ENCODE measurements at regions not wholly inside any gene's neighbourhood (a gene's known extent, or its start where the extent isn't known, plus 50 kb on each side); places are given as distances from the start of the nearest gene placed in this dataset.

DNA sequence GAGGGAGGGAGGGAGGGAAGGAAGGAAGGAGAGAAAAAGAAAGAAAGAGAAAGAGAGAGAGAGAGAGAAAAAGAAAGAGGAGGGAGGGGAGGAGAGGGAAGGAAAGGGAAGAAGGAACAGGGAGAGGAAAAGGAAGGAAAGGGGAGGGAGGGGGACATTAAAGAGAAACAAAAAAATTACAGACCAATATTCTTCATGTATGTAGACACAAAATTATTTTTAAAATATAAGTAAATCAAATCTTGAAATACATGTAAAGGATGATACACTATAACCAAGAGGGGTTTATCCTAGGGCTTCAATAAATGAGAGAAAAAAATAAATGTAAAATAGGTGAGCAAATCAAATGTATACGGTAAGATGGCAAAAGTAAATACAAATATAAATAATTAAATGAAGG is 71.2 kb upstream of the TMEM244 start:
- no peaks in the 10 kb centered on the region for H3K36me3 ChIP-seq (ENCODE audit: control insufficient read depth in 4 of 4, insufficient read depth in 4 of 4, low read length in 3 of 4)
- no peaks in the 10 kb centered on the region for H3K4me1 ChIP-seq (ENCODE audit: control extremely low read depth in 1 of 4, control insufficient read depth in 4 of 4, insufficient read depth in 4 of 4, low read length in 3 of 4)
- H3K27ac ChIP-seq (ENCODE audit: insufficient read depth in 1 of 2, low read depth in 1 of 2, low read length in 2 of 2, poor library complexity in 1 of 2, severe bottlenecking in 2 of 2), result no peak overlapping the region
- CTCF ChIA-PET, result no interaction called here
- no peaks in the 10 kb centered on the region for H3K27me3 ChIP-seq (replicated peaks in 2 of 5; ENCODE audit: control insufficient read depth in 4 of 5, insufficient read depth in 5 of 5, low read length in 4 of 5)
- H3K4me3 ChIP-seq (ENCODE audit: control insufficient read depth in 1 of 7, extremely low read depth in 1 of 7, insufficient read depth in 4 of 7, low read depth in 2 of 7, low read length in 6 of 7), result no peak overlapping the region
- no peak for DNase-seq
- no peaks in the 10 kb centered on the region for H3K9me3 ChIP-seq (ENCODE audit: control extremely low read depth in 1 of 5, control insufficient read depth in 4 of 5, insufficient read depth in 2 of 5, low read depth in 1 of 5, low read length in 4 of 5)
- no CpG with 5 or more reads among the region's 1 CpG for WGBS (ENCODE audit: insufficient coverage)
- POLR2A ChIA-PET, result no interaction called here

DNA sequence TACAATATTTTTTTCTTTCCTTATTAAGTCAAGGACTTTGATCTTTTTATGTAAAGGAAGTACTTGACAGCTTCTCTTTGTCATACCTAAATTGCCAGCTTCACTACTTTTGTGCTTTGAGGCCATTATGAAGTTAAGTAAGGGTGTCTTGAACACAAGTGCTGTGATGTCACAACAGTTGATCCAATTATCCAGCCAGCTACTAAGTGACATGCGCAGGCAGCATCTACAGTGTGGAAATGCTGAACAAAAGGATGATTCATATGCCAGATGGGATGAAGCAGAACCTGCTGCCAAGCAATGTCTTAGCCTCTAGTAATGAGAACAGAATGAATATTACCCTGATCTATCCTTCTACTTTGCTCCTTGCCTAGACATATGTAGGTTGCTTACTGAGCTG is 68.3 kb upstream of the TMEM244 start:
- no peaks in the 10 kb centered on the region for H3K36me3 ChIP-seq (ENCODE audit: control insufficient read depth in 4 of 4, insufficient read depth in 4 of 4, low read length in 3 of 4)
- no peaks in the 10 kb centered on the region for H3K9me3 ChIP-seq (ENCODE audit: control extremely low read depth in 1 of 5, control insufficient read depth in 4 of 5, insufficient read depth in 2 of 5, low read depth in 1 of 5, low read length in 4 of 5)
- CTCF ChIA-PET, result interaction anchor here (1.3 kb wide), 1 partner anchor 9 kb away, joined by 5 read pairs; no protein-coding TSS in a partner anchor
- H3K27me3 ChIP-seq (replicated peaks in 2 of 5; ENCODE audit: control insufficient read depth in 4 of 5, insufficient read depth in 5 of 5, low read length in 4 of 5), result no peaks in the 10 kb centered on the region
- no peak for DNase-seq
- WGBS (ENCODE audit: insufficient coverage), result 100% methylated on average over 1 of the region's 1 CpG
- no peak overlapping the region for H3K4me3 ChIP-seq (ENCODE audit: control insufficient read depth in 1 of 7, extremely low read depth in 1 of 7, insufficient read depth in 4 of 7, low read depth in 2 of 7, low read length in 6 of 7)
- no peak overlapping the region for H3K27ac ChIP-seq (ENCODE audit: insufficient read depth in 1 of 2, low read depth in 1 of 2, low read length in 2 of 2, poor library complexity in 1 of 2, severe bottlenecking in 2 of 2)
- POLR2A ChIA-PET, result no interaction called here
- H3K4me1 ChIP-seq (ENCODE audit: control extremely low read depth in 1 of 4, control insufficient read depth in 4 of 4, insufficient read depth in 4 of 4, low read length in 3 of 4), result no peaks in the 10 kb centered on the region

DNA sequence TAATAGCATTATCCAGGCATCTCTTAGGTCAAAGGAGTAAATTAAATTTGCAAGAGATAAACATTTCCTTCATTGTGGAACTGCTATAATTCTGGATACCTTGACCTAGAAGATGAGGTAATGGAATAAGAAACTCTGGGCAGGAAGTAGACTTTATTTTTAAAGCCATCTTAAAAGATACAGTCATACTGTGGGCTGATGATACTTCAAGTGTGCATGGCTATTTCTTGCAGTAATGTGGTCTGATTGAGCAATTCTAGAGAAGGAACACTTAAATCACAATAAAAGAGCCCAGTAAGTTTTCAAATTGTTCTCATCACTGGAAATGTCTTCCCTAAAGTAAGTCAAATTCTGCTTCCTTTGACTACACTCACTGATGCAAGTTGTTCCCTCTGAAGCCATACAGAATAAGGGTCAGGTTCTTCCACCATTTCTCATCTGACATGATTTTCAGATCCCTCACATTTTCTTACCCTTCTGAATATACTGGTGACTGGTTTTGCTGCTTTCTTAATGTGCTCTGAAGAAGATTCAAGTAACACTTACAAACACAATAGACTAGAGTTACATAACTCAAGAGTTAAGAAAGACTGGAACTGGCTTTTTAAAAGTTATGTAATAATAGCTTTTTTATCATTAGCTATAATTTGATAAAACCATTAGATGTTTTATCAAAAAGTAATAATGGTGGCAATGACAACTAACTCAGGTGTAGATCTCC is 62.6 kb upstream of the TMEM244 start:
- H3K4me3 ChIP-seq (ENCODE audit: control insufficient read depth in 1 of 7, extremely low read depth in 1 of 7, insufficient read depth in 4 of 7, low read depth in 2 of 7, low read length in 6 of 7), result no peak overlapping the region
- peaks cover 0 to 5% (median 0%) of the 10 kb centered on the region in 4 experiments for H3K4me1 ChIP-seq (ENCODE audit: control extremely low read depth in 1 of 4, control insufficient read depth in 4 of 4, insufficient read depth in 4 of 4, low read length in 3 of 4)
- CTCF ChIA-PET, result interaction anchor here (0.6 kb wide), 1 partner anchor 395 kb away, joined by 3 read pairs; no protein-coding TSS in a partner anchor
- peak in 2 of 3 donors; percentile 4 to 9 for DNase-seq
- no peak overlapping the region for H3K27ac ChIP-seq (ENCODE audit: insufficient read depth in 1 of 2, low read depth in 1 of 2, low read length in 2 of 2, poor library complexity in 1 of 2, severe bottlenecking in 2 of 2)
- POLR2A ChIA-PET, result no interaction called here
- no peaks in the 10 kb centered on the region for H3K27me3 ChIP-seq (replicated peaks in 2 of 5; ENCODE audit: control insufficient read depth in 4 of 5, insufficient read depth in 5 of 5, low read length in 4 of 5)
- H3K9me3 ChIP-seq (ENCODE audit: control extremely low read depth in 1 of 5, control insufficient read depth in 4 of 5, insufficient read depth in 2 of 5, low read depth in 1 of 5, low read length in 4 of 5), result no peaks in the 10 kb centered on the region
- no peaks in the 10 kb centered on the region for H3K36me3 ChIP-seq (ENCODE audit: control insufficient read depth in 4 of 4, insufficient read depth in 4 of 4, low read length in 3 of 4)

DNA sequence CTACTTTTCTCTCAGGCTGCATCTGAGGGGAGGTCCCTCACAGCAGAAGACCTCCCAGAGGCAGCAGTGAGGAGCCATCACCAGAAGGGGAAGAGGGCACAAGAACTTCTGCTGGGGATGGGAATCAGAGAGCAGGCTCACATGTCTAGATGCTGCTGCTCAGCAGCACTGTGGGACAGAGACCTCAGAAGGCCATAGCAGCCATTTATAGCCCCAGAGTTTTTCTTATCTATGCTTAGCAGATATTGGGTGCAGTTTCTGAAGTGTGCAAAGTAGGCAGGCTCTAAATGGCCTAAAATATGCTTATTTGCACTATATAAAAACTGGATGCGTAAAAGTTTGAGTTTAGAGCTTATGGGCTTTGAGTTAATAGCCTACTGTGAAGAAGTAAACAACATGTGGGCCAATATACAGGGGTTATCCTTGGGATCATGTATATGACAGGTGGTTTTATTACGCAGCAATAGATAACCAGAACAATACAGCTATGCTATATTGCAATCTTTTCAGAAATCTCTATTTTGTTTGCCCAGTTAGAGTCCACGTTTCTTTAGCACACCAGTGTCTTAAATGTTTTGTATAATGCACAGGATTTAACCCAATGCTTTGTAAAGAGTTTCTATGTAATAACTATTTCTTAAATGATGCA is 60.2 kb upstream of the TMEM244 start:
- Histone ChIP-seq H3K36me3 (ENCODE audit: control insufficient read depth in 4 of 4, insufficient read depth in 4 of 4, low read length in 3 of 4) (no peaks in the 10 kb centered on the region), H3K27me3 (replicated peaks in 2 of 5; ENCODE audit: control insufficient read depth in 4 of 5, insufficient read depth in 5 of 5, low read length in 4 of 5) (no peaks in the 10 kb centered on the region), H3K4me1 (ENCODE audit: control extremely low read depth in 1 of 4, control insufficient read depth in 4 of 4, insufficient read depth in 4 of 4, low read length in 3 of 4) (peaks cover 0 to 5% (median 0%) of the 10 kb centered on the region in 4 experiments), H3K4me3 (ENCODE audit: control insufficient read depth in 1 of 7, extremely low read depth in 1 of 7, insufficient read depth in 4 of 7, low read depth in 2 of 7, low read length in 6 of 7) (no peak overlapping the region), H3K9me3 (ENCODE audit: control extremely low read depth in 1 of 5, control insufficient read depth in 4 of 5, insufficient read depth in 2 of 5, low read depth in 1 of 5, low read length in 4 of 5) (no peaks in the 10 kb centered on the region), H3K27ac (ENCODE audit: insufficient read depth in 1 of 2, low read depth in 1 of 2, low read length in 2 of 2, poor library complexity in 1 of 2, severe bottlenecking in 2 of 2) (no peak overlapping the region)
- CTCF ChIA-PET, result interaction anchor here (0.6 kb wide), 1 partner anchor 62 kb away, joined by 4 read pairs; no protein-coding TSS in a partner anchor
- POLR2A ChIA-PET, result no interaction called here
- peak in 2 of 3 donors; percentile 28 to 50 for DNase-seq
- no CpG with 5 or more reads among the region's 3 CpGs for WGBS (ENCODE audit: insufficient coverage)

DNA sequence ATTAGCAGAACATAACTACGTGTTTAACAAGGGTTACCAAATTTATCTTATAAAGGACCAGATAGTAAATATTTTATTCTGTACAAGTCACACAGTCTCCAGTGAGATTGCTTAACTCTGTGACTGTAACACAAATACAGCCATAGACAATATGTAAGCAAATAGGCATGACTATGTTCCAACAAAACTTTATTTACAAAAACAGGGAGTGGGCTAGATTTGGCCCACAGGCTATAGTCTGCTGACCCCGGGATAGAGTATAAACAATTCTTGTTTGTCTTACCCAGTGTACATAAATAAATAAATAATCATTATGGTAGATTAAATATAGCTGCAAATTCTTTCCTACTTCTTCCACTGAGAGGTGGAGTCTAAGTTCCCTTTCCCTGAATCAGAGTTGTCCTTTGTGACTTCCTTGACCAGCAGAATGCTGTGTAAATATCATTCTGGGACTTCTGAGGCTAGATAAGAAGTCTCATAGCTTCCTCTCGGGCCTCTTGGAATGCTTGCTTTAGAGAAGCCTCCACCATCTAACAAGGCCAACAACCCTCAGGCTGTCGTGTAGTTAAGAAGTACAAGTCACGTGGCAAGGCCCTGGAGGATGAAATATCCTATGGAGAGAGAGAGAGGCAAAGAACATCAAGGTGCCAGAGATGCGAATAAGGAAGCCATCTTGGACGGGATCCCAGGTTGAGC is 59.1 kb upstream of the TMEM244 start:
- peaks cover 0 to 5% (median 0%) of the 10 kb centered on the region in 4 experiments for H3K4me1 ChIP-seq (ENCODE audit: control extremely low read depth in 1 of 4, control insufficient read depth in 4 of 4, insufficient read depth in 4 of 4, low read length in 3 of 4)
- H3K36me3 ChIP-seq (ENCODE audit: control insufficient read depth in 4 of 4, insufficient read depth in 4 of 4, low read length in 3 of 4), result no peaks in the 10 kb centered on the region
- H3K9me3 ChIP-seq (ENCODE audit: control extremely low read depth in 1 of 5, control insufficient read depth in 4 of 5, insufficient read depth in 2 of 5, low read depth in 1 of 5, low read length in 4 of 5), result no peaks in the 10 kb centered on the region
- POLR2A ChIA-PET, result no interaction called here
- H3K27ac ChIP-seq (ENCODE audit: insufficient read depth in 1 of 2, low read depth in 1 of 2, low read length in 2 of 2, poor library complexity in 1 of 2, severe bottlenecking in 2 of 2), result no peak overlapping the region
- 100% methylated on average over 3 of the region's 7 CpGs for WGBS (ENCODE audit: insufficient coverage)
- H3K4me3 ChIP-seq (ENCODE audit: control insufficient read depth in 1 of 7, extremely low read depth in 1 of 7, insufficient read depth in 4 of 7, low read depth in 2 of 7, low read length in 6 of 7), result no peak overlapping the region
- CTCF ChIA-PET, result interaction anchor here (1.0 kb wide), 1 partner anchor 25 kb away, joined by 3 read pairs; no protein-coding TSS in a partner anchor
- DNase-seq, result no peak
- no peaks in the 10 kb centered on the region for H3K27me3 ChIP-seq (replicated peaks in 2 of 5; ENCODE audit: control insufficient read depth in 4 of 5, insufficient read depth in 5 of 5, low read length in 4 of 5)

DNA sequence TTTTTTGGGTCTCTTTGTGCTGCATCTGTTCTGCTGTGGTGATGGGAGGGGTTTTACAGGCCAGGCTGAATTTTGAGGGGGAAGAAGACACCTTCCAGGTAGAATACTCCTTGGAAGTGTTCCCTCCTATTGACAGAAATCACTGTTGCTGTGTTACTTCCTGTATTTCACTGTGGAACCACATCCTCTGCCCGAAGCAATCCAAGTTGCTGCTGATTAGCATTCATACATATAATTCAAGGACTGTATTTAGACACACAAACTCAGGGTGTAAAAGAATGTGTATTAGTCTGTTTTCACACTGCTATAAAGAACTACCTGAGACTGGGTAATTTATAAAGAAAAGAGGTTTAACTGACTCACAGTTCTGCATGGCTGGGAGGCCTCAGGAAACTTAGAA is 50.6 kb upstream of the TMEM244 start:
- no peak for DNase-seq
- Histone ChIP-seq H3K4me3 (ENCODE audit: control insufficient read depth in 1 of 7, extremely low read depth in 1 of 7, insufficient read depth in 4 of 7, low read depth in 2 of 7, low read length in 6 of 7) (no peak overlapping the region), H3K27me3 (replicated peaks in 2 of 5; ENCODE audit: control insufficient read depth in 4 of 5, insufficient read depth in 5 of 5, low read length in 4 of 5) (no peaks in the 10 kb centered on the region), H3K4me1 (ENCODE audit: control extremely low read depth in 1 of 4, control insufficient read depth in 4 of 4, insufficient read depth in 4 of 4, low read length in 3 of 4) (no peaks in the 10 kb centered on the region), H3K27ac (ENCODE audit: insufficient read depth in 1 of 2, low read depth in 1 of 2, low read length in 2 of 2, poor library complexity in 1 of 2, severe bottlenecking in 2 of 2) (no peak overlapping the region), H3K36me3 (ENCODE audit: control insufficient read depth in 4 of 4, insufficient read depth in 4 of 4, low read length in 3 of 4) (no peaks in the 10 kb centered on the region), H3K9me3 (ENCODE audit: control extremely low read depth in 1 of 5, control insufficient read depth in 4 of 5, insufficient read depth in 2 of 5, low read depth in 1 of 5, low read length in 4 of 5) (no peaks in the 10 kb centered on the region)
- no CpG with 5 or more reads among the region's 1 CpG for WGBS (ENCODE audit: insufficient coverage)
- CTCF ChIA-PET, result no interaction called here
- POLR2A ChIA-PET, result no interaction called here
